ENCODE measurements at regions not wholly inside any gene's neighbourhood (a gene's known extent, or its start where the extent isn't known, plus 50 kb on each side); places are given as distances from the start of the nearest gene placed in this dataset.

DNA sequence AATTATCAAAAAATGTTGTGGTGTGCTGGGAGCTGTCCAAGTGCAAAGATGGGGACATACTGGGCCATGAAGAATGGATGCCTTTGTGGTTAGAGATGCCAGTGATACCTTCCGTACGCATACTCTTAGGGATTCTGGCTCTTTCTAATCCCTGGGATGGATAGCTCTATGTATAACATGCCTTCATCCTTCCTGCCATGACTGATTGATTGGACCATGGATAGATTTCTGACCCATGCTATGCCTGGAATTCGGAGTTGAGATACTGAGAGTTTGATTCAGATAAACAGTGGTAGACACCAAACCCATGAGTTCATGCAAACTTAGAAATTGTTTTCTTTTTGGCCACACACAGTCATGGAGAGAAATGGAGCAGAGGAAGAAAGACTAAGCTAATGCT is 147.2 kb upstream of the WDFY3 start:
- Histone ChIP-seq H3K4me3 (no peak overlapping the region), H3K4me1 (no peaks in the 10 kb centered on the region), H3K27ac (no peak overlapping the region), H3K36me3 (ENCODE audit: low read depth, missing control alignments) (no peaks in the 10 kb centered on the region), H3K9me3 (no peaks in the 10 kb centered on the region), H3K27me3 (no peaks in the 10 kb centered on the region)
- no peak for TF ChIP-seq POLR2A (IDR thresholded peaks at IDR 0.05)
- TF ChIP-seq, protein P1, sequence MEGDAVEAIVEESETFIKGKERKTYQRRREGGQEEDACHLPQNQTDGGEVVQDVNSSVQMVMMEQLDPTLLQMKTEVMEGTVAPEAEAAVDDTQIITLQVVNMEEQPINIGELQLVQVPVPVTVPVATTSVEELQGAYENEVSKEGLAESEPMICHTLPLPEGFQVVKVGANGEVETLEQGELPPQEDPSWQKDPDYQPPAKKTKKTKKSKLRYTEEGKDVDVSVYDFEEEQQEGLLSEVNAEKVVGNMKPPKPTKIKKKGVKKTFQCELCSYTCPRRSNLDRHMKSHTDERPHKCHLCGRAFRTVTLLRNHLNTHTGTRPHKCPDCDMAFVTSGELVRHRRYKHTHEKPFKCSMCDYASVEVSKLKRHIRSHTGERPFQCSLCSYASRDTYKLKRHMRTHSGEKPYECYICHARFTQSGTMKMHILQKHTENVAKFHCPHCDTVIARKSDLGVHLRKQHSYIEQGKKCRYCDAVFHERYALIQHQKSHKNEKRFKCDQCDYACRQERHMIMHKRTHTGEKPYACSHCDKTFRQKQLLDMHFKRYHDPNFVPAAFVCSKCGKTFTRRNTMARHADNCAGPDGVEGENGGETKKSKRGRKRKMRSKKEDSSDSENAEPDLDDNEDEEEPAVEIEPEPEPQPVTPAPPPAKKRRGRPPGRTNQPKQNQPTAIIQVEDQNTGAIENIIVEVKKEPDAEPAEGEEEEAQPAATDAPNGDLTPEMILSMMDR (IDR thresholded peaks at IDR 0.05) = no peak
- WGBS, 2 donors = 90 to 95% methylated on average over 3 of the region's 3 CpGs
- DNase-seq = no peak
- intact Hi-C loops (cut with DNase I; ENCODE audit: low total_unique reads) = no loop called here

DNA sequence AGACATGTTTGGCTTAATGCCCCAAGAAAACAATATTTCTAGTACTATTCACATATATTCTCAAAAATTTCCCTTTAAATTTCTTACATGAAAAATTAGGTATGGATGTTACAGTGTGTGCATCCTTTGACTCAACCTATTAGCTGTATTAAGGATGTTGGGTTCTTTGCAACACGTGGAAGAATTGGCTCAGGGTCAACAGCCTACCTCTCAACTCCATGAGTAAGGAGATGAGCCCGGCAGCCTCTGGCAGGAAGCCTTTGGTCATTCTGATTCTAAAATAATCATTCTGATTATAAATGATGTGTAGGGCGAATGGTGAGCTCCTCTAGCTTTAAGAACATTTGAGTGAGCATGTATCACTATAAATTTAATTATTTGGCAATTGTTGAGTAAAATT is 148.0 kb upstream of the WDFY3 start:
- H3K9me3 ChIP-seq = no peaks in the 10 kb centered on the region
- WGBS, 2 donors = 61 to 64% methylated on average over 3 of the region's 3 CpGs
- H3K4me3 ChIP-seq = no peak overlapping the region
- H3K27ac ChIP-seq = no peak overlapping the region
- H3K36me3 ChIP-seq (ENCODE audit: low read depth, missing control alignments) = no peaks in the 10 kb centered on the region
- DNase-seq = no peak
- H3K27me3 ChIP-seq = no peaks in the 10 kb centered on the region
- H3K4me1 ChIP-seq = no peaks in the 10 kb centered on the region
- TF ChIP-seq, protein P1 (IDR thresholded peaks at IDR 0.05) = no peak
- no peak for TF ChIP-seq POLR2A (IDR thresholded peaks at IDR 0.05)
- intact Hi-C loops (cut with DNase I; ENCODE audit: low total_unique reads) = no loop called here

DNA sequence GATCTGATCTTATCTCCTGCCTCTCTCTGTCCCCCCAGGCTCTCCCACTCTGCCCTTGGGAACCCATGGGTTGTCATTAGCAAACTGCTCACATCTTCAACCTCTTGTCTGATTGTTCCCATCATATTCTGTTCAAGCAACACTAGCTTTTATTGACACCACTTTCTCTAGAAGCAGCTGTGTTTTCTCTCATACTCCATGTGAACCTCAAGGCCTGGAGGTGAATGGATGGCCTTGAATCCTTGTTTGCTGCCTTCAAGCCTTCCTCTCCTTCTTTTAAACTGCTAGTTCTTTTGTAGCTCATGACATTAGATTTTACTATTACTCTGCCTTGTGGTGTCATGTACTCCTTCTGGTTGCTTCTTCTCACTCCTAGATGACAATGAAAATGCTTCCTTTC is 149.5 kb upstream of the WDFY3 start:
- Histone ChIP-seq H3K36me3 (ENCODE audit: low read depth, missing control alignments) (no peaks in the 10 kb centered on the region), H3K27ac (no peak overlapping the region), H3K4me3 (no peak overlapping the region), H3K4me1 (no peaks in the 10 kb centered on the region), H3K27me3 (no peaks in the 10 kb centered on the region), H3K9me3 (no peaks in the 10 kb centered on the region)
- intact Hi-C loops (cut with DNase I; ENCODE audit: low total_unique reads) = no loop called here
- DNase-seq = no peak
- TF ChIP-seq POLR2A (IDR thresholded peaks at IDR 0.05) = no peak
- TF ChIP-seq, protein P1 (IDR thresholded peaks at IDR 0.05) = no peak

DNA sequence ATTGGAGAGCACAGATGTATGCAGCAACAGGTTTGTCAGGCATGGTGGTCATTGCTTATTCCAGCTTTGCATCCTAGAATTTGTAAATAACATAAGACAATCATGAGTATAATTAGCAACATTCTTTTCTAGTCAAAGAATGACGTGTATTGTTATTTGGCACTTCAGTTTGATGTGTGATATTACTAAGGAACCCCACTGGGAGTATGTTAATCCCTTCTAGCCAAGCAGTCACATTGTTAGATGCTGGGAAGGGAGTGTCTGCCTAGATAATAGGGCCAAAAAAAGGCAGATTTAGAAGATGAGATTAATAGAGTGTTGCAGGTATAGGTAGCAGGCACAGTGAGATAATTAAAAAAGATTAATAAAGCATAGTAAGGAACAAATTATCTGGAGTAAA is 159.2 kb upstream of the WDFY3 start:
- H3K4me3 ChIP-seq = no peak overlapping the region
- H3K27ac ChIP-seq = no peak overlapping the region
- no peaks in the 10 kb centered on the region for H3K27me3 ChIP-seq
- H3K36me3 ChIP-seq (ENCODE audit: low read depth, missing control alignments) = no peaks in the 10 kb centered on the region
- no peaks in the 10 kb centered on the region for H3K4me1 ChIP-seq
- intact Hi-C loops (cut with DNase I; ENCODE audit: low total_unique reads) = no loop called here
- 40 to 70% methylated on average over 1 of the region's 1 CpG for WGBS, 2 donors
- H3K9me3 ChIP-seq = no peaks in the 10 kb centered on the region
- TF ChIP-seq, protein P1 (IDR thresholded peaks at IDR 0.05) = no peak
- no peak for TF ChIP-seq POLR2A (IDR thresholded peaks at IDR 0.05)
- DNase-seq = no peak

DNA sequence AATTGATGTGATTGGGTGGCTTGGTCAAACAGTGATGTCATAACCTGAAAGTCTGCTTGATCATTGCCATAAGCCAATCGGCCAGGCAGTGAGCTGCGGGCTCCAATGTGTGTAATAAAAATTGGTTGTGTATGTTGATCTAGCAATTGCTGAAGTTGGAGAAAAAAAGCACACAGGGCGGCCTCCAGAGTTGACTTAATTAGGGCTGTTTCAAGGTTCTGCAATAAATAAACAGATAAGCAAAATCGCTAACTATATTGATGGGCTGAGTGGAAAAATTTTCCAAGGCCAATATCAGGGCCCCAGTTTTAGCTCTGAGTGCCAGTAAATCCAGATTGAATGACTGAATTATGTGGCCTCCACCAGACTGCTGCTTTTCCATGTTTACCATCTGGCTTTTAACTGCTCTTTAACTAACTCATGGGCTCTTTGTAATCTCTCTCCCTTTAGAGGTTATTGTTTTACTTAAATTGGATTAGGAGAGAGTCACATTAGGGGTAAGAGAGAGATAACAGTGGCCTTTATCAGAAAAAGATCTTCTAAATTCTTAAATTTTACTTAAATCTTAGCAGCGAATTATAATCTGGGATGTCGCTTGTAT is 160.6 kb upstream of the WDFY3 start:
- TF ChIP-seq, protein P1 (IDR thresholded peaks at IDR 0.05) = no peak
- no peak for TF ChIP-seq POLR2A (IDR thresholded peaks at IDR 0.05)
- Histone ChIP-seq H3K9me3 (no peaks in the 10 kb centered on the region), H3K27ac (no peak overlapping the region), H3K36me3 (ENCODE audit: low read depth, missing control alignments) (no peaks in the 10 kb centered on the region), H3K27me3 (no peaks in the 10 kb centered on the region), H3K4me3 (no peak overlapping the region), H3K4me1 (no peaks in the 10 kb centered on the region)
- intact Hi-C loops (cut with DNase I; ENCODE audit: low total_unique reads) = no loop called here
- 72 to 78% methylated on average over 6 of the region's 6 CpGs for WGBS, 2 donors
- no peak for DNase-seq
